GM23338 (cell line): ENCODE measurements at regions not wholly inside any gene's neighbourhood (a gene's known extent, or its start where the extent isn't known, plus 50 kb on each side); places are given as distances from the start of the nearest gene placed in this dataset.

ENCODE experiments used
- ATAC-seq: fragments of 200-7000 bp; cut with Tn5 transposase; 3 replicates; pipeline ENCODE4 v1.9.1; 2020
- DNase-seq: peaks from one replicate; pipeline ENCODE4 v3.0.0-alpha.2; 2015; ENCODE audit warnings: low spot score
- H2AFZ ChIP-seq: fragments of 200-600 bp; sonication (generic); 2 replicates; pipeline ENCODE4 v1.8.0; 2016; ENCODE audit warnings: antibody characterized with exemption, mild to moderate bottlenecking, moderate library complexity
- H3F3A ChIP-seq: fragments of 200-600 bp; sonication (generic); replicated peaks from 2 replicates; pipeline ENCODE4 v1.8.0; 2017; ENCODE audit warnings: antibody characterized with exemption, mixed run types, low read depth
- H3K27ac ChIP-seq: fragments of 200-600 bp; sonication (generic); 2 replicates; pipeline ENCODE4 v1.6.1; 2016; ENCODE audit warnings: low read depth
- H3K27me3 ChIP-seq: fragments of 200-600 bp; sonication (generic); 2 replicates; pipeline ENCODE4 v1.8.0; 2016; ENCODE audit warnings: mild to moderate bottlenecking, mixed run types, moderate library complexity; ENCODE audit not compliant: insufficient read depth
- H3K36me3 ChIP-seq: fragments of 200-600 bp; sonication (generic); 2 replicates; pipeline ENCODE4 v1.8.0; 2016; ENCODE audit warnings: mild to moderate bottlenecking; ENCODE audit not compliant: insufficient read depth
- H3K4me1 ChIP-seq: fragments of 200-600 bp; sonication (generic); 2 replicates; pipeline ENCODE4 v1.8.0; 2016; ENCODE audit warnings: mild to moderate bottlenecking, moderate library complexity; ENCODE audit not compliant: insufficient read depth
- H3K4me2 ChIP-seq: fragments of 200-600 bp; sonication (generic); 2 replicates; pipeline ENCODE4 v1.7.1; 2017; ENCODE audit warnings: mixed run types
- H3K4me3 ChIP-seq: fragments of 200-600 bp; sonication (generic); 2 replicates; pipeline ENCODE4 v1.6.1; 2016; ENCODE audit warnings: mixed run types
- H3K79me2 ChIP-seq: fragments of 200-600 bp; sonication (generic); replicated peaks from 2 replicates; pipeline ENCODE4 v1.8.0; 2017; ENCODE audit warnings: mild to moderate bottlenecking; ENCODE audit not compliant: insufficient read depth
- H3K9me2 ChIP-seq: fragments of 200-600 bp; sonication (generic); 2 replicates; pipeline ENCODE4 v1.8.0; 2017; ENCODE audit not compliant: insufficient read depth
- H4K20me1 ChIP-seq: fragments of 200-600 bp; sonication (generic); replicated peaks from 2 replicates; pipeline ENCODE4 v1.8.0; 2017; ENCODE audit warnings: mild to moderate bottlenecking; ENCODE audit not compliant: insufficient read depth
- H3K27ac Mint-ChIP-seq: 2 replicates; pipeline ENCODE4 v1.8.0; 2020; ENCODE audit warnings: inconsistent platforms, mild to moderate bottlenecking, moderate library complexity, mixed read lengths
- H3K27me3 Mint-ChIP-seq: 3 replicates; pipeline ENCODE4 v1.8.0; 2022; ENCODE audit warnings: low read depth, mild to moderate bottlenecking, moderate library complexity, mixed read lengths, inconsistent platforms; ENCODE audit not compliant: insufficient read depth, poor library complexity
- H3K36me3 Mint-ChIP-seq: 3 replicates; pipeline ENCODE4 v1.8.0; 2021; ENCODE audit warnings: low read depth, mild to moderate bottlenecking, inconsistent platforms, moderate library complexity, mixed read lengths
- H3K4me1 Mint-ChIP-seq: 3 replicates; pipeline ENCODE4 v1.8.0; 2020; ENCODE audit warnings: mild to moderate bottlenecking, inconsistent platforms, mixed read lengths
- H3K4me3 Mint-ChIP-seq: 3 replicates; pipeline ENCODE4 v1.8.0; 2021; ENCODE audit warnings: moderate library complexity, mild to moderate bottlenecking, inconsistent platforms, mixed read lengths
- H3K9me3 Mint-ChIP-seq: 3 replicates; pipeline ENCODE4 v1.8.0; 2020; ENCODE audit warnings: moderate library complexity, mild to moderate bottlenecking, inconsistent platforms, mixed read lengths
- EZH2 ChIP-seq: fragments of 200-600 bp; sonication (generic); IDR thresholded peaks from one replicate; pipeline ENCODE4 v1.8.0; 2017; ENCODE audit warnings: antibody characterized with exemption, mild to moderate bottlenecking, low read depth; ENCODE audit not compliant: unreplicated experiment
- EZH2phosphoT487 ChIP-seq: fragments of 200-600 bp; sonication (generic); IDR thresholded peaks from one replicate; pipeline ENCODE4 v1.8.1; 2018; ENCODE audit warnings: antibody characterized with exemption; ENCODE audit not compliant: unreplicated experiment
- NANOG ChIP-seq: IDR thresholded peaks from 2 replicates; pipeline ENCODE4 v1.6.1; 2016; ENCODE audit warnings: antibody characterized with exemption, borderline replicate concordance
- POLR2AphosphoS5 ChIP-seq: IDR thresholded peaks from 2 replicates; pipeline ENCODE4 v1.6.1; 2016; ENCODE audit warnings: antibody characterized with exemption, low read depth
- STAT1 ChIP-seq: IDR thresholded peaks from one replicate; pipeline ENCODE4 v1.6.1; 2016; ENCODE audit warnings: antibody characterized with exemption; ENCODE audit not compliant: unreplicated experiment
- ZNF114 ChIP-seq: fragments of 250-450 bp; sonication (Bioruptor Pico); IDR thresholded peaks from 2 replicates; pipeline ENCODE4 v1.5.0; 2020; ENCODE audit warnings: mild to moderate bottlenecking, moderate library complexity
- ZNF331 ChIP-seq: fragments of 250-450 bp; sonication (Bioruptor Pico); IDR thresholded peaks from 2 replicates; pipeline ENCODE4 v1.5.0; 2020; ENCODE audit warnings: low read depth, mild to moderate bottlenecking, moderate library complexity
- TF ChIP-seq, protein P1 (sequence below): IDR thresholded peaks from one replicate; pipeline ENCODE4 v1.6.1; 2018; ENCODE audit warnings: antibody characterized with exemption; ENCODE audit not compliant: unreplicated experiment
- TF ChIP-seq, protein P2 (sequence below): fragments of 250-450 bp; sonication (Bioruptor Pico); IDR thresholded peaks from 2 replicates; pipeline ENCODE4 v1.5.0; 2020; ENCODE audit warnings: mild to moderate bottlenecking, moderate library complexity
- TF ChIP-seq, protein P3 (sequence below): IDR thresholded peaks from 2 replicates; pipeline ENCODE4 v1.6.1; 2016; ENCODE audit warnings: antibody characterized with exemption
- TF ChIP-seq, protein P4 (sequence below), 2 experiments: fragments of 200-600 bp in 1 of 2; sonication (generic) in 1 of 2; conservative IDR thresholded peaks; 2 replicates each; pipeline versions ENCODE4 v1.5.1 to v1.6.1; 2016 to 2017; ENCODE audit warnings: antibody characterized with exemption in 2 of 2, low read depth in 2 of 2, mild to moderate bottlenecking in 2 of 2, moderate library complexity in 1 of 2

DNA sequence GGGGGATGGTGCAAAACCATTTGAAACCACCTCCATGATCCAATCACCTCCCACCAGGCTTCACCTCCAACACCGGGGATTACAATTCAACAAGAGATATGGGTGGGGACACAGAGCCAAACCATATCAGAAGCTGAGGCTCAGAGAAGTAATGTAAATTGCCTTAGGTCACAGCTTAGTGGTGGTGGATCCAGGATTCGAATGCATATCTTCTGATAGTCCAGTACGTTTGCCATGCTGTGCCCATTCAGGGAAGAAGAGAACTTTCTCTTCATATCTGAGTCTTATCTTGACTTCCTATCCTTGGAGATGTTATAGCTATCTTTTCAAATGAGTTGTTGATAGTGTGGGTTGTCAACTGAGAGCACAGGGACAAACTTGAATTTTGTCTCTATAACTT is 325.5 kb downstream of the ZIC3 start:
- H3K9me2 ChIP-seq = no peaks in the 10 kb centered on the region
- no peaks in the 10 kb centered on the region for H3K79me2 ChIP-seq
- no peak overlapping the region for H3K27ac ChIP-seq
- Mint-ChIP-seq H3K4me1 (peaks cover 11% of the 10 kb centered on the region; the same call in 2 of the 3 replicates), H3K36me3 (no peaks in the 10 kb centered on the region), H3K27me3 (no peaks in the 10 kb centered on the region), H3K9me3 (no peaks in the 10 kb centered on the region; the same call in 1 of the 3 replicates), H3K4me3 (no peak overlapping the region), H3K27ac (no peak overlapping the region)
- no peak overlapping the region for H3K4me2 ChIP-seq
- no peak overlapping the region for H2AFZ ChIP-seq
- ATAC-seq (no peak), DNase-seq (no peak)
- peaks cover 7% of the 10 kb centered on the region; the same call in 1 of the 2 replicates for H3K4me1 ChIP-seq
- no peak overlapping the region for H3K4me3 ChIP-seq
- H3K27me3 ChIP-seq = no peaks in the 10 kb centered on the region
- no peaks in the 10 kb centered on the region for H3K36me3 ChIP-seq
- H3F3A ChIP-seq = no peaks in the 10 kb centered on the region
- TF ChIP-seq, protein P1, sequence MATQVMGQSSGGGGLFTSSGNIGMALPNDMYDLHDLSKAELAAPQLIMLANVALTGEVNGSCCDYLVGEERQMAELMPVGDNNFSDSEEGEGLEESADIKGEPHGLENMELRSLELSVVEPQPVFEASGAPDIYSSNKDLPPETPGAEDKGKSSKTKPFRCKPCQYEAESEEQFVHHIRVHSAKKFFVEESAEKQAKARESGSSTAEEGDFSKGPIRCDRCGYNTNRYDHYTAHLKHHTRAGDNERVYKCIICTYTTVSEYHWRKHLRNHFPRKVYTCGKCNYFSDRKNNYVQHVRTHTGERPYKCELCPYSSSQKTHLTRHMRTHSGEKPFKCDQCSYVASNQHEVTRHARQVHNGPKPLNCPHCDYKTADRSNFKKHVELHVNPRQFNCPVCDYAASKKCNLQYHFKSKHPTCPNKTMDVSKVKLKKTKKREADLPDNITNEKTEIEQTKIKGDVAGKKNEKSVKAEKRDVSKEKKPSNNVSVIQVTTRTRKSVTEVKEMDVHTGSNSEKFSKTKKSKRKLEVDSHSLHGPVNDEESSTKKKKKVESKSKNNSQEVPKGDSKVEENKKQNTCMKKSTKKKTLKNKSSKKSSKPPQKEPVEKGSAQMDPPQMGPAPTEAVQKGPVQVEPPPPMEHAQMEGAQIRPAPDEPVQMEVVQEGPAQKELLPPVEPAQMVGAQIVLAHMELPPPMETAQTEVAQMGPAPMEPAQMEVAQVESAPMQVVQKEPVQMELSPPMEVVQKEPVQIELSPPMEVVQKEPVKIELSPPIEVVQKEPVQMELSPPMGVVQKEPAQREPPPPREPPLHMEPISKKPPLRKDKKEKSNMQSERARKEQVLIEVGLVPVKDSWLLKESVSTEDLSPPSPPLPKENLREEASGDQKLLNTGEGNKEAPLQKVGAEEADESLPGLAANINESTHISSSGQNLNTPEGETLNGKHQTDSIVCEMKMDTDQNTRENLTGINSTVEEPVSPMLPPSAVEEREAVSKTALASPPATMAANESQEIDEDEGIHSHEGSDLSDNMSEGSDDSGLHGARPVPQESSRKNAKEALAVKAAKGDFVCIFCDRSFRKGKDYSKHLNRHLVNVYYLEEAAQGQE = no peak
- TF ChIP-seq ZNF114 (no peak), NANOG (no peak), EZH2phosphoT487 (no peak), POLR2AphosphoS5 (no peak), ZNF331 (CRISPR knock-in tag) (no peak), STAT1 (no peak), EZH2 (no peak)
- TF ChIP-seq, protein P2, sequence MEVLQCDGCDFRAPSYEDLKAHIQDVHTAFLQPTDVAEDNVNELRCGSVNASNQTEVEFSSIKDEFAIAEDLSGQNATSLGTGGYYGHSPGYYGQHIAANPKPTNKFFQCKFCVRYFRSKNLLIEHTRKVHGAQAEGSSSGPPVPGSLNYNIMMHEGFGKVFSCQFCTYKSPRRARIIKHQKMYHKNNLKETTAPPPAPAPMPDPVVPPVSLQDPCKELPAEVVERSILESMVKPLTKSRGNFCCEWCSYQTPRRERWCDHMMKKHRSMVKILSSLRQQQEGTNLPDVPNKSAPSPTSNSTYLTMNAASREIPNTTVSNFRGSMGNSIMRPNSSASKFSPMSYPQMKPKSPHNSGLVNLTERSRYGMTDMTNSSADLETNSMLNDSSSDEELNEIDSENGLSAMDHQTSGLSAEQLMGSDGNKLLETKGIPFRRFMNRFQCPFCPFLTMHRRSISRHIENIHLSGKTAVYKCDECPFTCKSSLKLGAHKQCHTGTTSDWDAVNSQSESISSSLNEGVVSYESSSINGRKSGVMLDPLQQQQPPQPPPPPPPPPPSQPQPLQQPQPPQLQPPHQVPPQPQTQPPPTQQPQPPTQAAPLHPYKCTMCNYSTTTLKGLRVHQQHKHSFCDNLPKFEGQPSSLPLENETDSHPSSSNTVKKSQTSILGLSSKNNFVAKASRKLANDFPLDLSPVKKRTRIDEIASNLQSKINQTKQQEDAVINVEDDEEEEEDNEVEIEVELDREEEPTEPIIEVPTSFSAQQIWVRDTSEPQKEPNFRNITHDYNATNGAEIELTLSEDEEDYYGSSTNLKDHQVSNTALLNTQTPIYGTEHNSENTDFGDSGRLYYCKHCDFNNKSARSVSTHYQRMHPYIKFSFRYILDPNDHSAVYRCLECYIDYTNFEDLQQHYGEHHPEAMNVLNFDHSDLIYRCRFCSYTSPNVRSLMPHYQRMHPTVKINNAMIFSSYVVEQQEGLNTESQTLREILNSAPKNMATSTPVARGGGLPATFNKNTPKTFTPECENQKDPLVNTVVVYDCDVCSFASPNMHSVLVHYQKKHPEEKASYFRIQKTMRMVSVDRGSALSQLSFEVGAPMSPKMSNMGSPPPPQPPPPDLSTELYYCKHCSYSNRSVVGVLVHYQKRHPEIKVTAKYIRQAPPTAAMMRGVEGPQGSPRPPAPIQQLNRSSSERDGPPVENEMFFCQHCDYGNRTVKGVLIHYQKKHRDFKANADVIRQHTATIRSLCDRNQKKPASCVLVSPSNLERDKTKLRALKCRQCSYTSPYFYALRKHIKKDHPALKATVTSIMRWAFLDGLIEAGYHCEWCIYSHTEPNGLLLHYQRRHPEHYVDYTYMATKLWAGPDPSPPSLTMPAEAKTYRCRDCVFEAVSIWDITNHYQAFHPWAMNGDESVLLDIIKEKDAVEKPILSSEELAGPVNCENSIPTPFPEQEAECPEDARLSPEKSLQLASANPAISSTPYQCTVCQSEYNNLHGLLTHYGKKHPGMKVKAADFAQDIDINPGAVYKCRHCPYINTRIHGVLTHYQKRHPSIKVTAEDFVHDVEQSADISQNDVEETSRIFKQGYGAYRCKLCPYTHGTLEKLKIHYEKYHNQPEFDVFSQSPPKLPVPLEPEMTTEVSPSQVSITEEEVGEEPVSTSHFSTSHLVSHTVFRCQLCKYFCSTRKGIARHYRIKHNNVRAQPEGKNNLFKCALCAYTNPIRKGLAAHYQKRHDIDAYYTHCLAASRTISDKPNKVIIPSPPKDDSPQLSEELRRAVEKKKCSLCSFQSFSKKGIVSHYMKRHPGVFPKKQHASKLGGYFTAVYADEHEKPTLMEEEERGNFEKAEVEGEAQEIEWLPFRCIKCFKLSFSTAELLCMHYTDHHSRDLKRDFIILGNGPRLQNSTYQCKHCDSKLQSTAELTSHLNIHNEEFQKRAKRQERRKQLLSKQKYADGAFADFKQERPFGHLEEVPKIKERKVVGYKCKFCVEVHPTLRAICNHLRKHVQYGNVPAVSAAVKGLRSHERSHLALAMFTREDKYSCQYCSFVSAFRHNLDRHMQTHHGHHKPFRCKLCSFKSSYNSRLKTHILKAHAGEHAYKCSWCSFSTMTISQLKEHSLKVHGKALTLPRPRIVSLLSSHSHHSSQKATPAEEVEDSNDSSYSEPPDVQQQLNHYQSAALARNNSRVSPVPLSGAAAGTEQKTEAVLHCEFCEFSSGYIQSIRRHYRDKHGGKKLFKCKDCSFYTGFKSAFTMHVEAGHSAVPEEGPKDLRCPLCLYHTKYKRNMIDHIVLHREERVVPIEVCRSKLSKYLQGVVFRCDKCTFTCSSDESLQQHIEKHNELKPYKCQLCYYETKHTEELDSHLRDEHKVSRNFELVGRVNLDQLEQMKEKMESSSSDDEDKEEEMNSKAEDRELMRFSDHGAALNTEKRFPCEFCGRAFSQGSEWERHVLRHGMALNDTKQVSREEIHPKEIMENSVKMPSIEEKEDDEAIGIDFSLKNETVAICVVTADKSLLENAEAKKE = no peak
- TF ChIP-seq, protein P3, sequence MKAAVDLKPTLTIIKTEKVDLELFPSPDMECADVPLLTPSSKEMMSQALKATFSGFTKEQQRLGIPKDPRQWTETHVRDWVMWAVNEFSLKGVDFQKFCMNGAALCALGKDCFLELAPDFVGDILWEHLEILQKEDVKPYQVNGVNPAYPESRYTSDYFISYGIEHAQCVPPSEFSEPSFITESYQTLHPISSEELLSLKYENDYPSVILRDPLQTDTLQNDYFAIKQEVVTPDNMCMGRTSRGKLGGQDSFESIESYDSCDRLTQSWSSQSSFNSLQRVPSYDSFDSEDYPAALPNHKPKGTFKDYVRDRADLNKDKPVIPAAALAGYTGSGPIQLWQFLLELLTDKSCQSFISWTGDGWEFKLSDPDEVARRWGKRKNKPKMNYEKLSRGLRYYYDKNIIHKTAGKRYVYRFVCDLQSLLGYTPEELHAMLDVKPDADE = no peak
- TF ChIP-seq, protein P4, sequence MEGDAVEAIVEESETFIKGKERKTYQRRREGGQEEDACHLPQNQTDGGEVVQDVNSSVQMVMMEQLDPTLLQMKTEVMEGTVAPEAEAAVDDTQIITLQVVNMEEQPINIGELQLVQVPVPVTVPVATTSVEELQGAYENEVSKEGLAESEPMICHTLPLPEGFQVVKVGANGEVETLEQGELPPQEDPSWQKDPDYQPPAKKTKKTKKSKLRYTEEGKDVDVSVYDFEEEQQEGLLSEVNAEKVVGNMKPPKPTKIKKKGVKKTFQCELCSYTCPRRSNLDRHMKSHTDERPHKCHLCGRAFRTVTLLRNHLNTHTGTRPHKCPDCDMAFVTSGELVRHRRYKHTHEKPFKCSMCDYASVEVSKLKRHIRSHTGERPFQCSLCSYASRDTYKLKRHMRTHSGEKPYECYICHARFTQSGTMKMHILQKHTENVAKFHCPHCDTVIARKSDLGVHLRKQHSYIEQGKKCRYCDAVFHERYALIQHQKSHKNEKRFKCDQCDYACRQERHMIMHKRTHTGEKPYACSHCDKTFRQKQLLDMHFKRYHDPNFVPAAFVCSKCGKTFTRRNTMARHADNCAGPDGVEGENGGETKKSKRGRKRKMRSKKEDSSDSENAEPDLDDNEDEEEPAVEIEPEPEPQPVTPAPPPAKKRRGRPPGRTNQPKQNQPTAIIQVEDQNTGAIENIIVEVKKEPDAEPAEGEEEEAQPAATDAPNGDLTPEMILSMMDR (conservative IDR thresholded peaks at IDR 0.05; ENCODE audit: low read depth in 2 of 2) = no peak
- no peaks in the 10 kb centered on the region for H4K20me1 ChIP-seq
